Natural killer cell (primary cell): ENCODE measurements at regions not wholly inside any gene's neighbourhood (a gene's known extent, or its start where the extent isn't known, plus 50 kb on each side); places are given as distances from the start of the nearest gene placed in this dataset.

Experiments used
- ATAC-seq, 3 donors: fragments of 150-1000 bp in 2 of 3; fragments of 200-7000 bp in 1 of 3; cut with Tn5 transposase; 1 replicate in 1 of 3; 2 replicates in 2 of 3; pipeline ENCODE4 v1.10.0; 2021; ENCODE audit warnings: mild to moderate bottlenecking in 2 of 3, moderate library complexity in 2 of 3
- DNase-seq, 2 donors: peaks; one replicate each; pipeline versions ENCODE4 v3.0.0 to v3.0.0-alpha.2; 2013 to 2021; ENCODE audit warnings: mixed read lengths in 1 of 2
- H3K27ac ChIP-seq: one replicate; pipeline ENCODE4 v1.5.1; 2013; ENCODE audit warnings: mild to moderate bottlenecking, low read length
- H3K27me3 ChIP-seq: one replicate; pipeline ENCODE4 v1.6.1; 2013; ENCODE audit warnings: low read length; ENCODE audit not compliant: control insufficient read depth, insufficient read depth
- H3K36me3 ChIP-seq: one replicate; pipeline ENCODE4 v1.6.1; 2013; ENCODE audit warnings: low read length; ENCODE audit not compliant: control insufficient read depth, insufficient read depth
- H3K4me1 ChIP-seq: one replicate; pipeline ENCODE4 v1.6.1; 2013; ENCODE audit warnings: low read length; ENCODE audit not compliant: control insufficient read depth, insufficient read depth
- H3K4me3 ChIP-seq: one replicate; pipeline ENCODE4 v1.5.1; 2013; ENCODE audit warnings: low read length
- H3K9me3 ChIP-seq: one replicate; pipeline ENCODE4 v1.6.1; 2013; ENCODE audit warnings: low read length; ENCODE audit not compliant: control insufficient read depth, insufficient read depth
- H3K27ac Mint-ChIP-seq, 2 donors: one replicate each; pipeline ENCODE4 v1.8.0; 2022; ENCODE audit warnings: mild to moderate bottlenecking in 2 of 2, mixed read lengths in 2 of 2, moderate library complexity in 1 of 2
- H3K27me3 Mint-ChIP-seq, 2 donors: one replicate each; pipeline ENCODE4 v1.8.0; 2022; ENCODE audit warnings: low read depth in 2 of 2, mixed read lengths in 2 of 2
- H3K36me3 Mint-ChIP-seq: one replicate; pipeline ENCODE4 v1.8.0; 2022; ENCODE audit warnings: mixed read lengths
- H3K4me1 Mint-ChIP-seq, 2 donors: one replicate each; pipeline ENCODE4 v1.8.0; 2022; ENCODE audit warnings: mixed read lengths in 2 of 2
- H3K4me3 Mint-ChIP-seq: one replicate; pipeline ENCODE4 v1.8.0; 2022; ENCODE audit warnings: mild to moderate bottlenecking, moderate library complexity, mixed read lengths
- H3K9me3 Mint-ChIP-seq, 2 donors: one replicate each; pipeline ENCODE4 v1.8.0; 2022; ENCODE audit warnings: mixed read lengths in 2 of 2
- WGBS: methylation state at CpG from one replicate; pipeline ENCODE4 v1.1.7; 2013; ENCODE audit warnings: missing lambda C conversion rate; ENCODE audit not compliant: insufficient coverage; 5-methylcytosine and 5-hydroxymethylcytosine counted together
- intact Hi-C: fragments of 100-400 bp; cut with micrococcal nuclease; formaldehyde crosslinking; loops from one replicate; pipeline ENCODE4 v1.14.2; 2022
- TF ChIP-seq, protein P1 (sequence below): fragments of 200-600 bp; IDR thresholded peaks from one replicate; pipeline ENCODE4 v1.8.0; 2022; ENCODE audit warnings: antibody characterized with exemption

GRCh38 chr2:198695879-198696278 is 761.9 kb downstream of the SATB2 start:
- Histone ChIP-seq H3K27me3 (no peaks in the 10 kb centered on the region), H3K4me3 (no peak overlapping the region), H3K36me3 (no peaks in the 10 kb centered on the region), H3K4me1 (no peaks in the 10 kb centered on the region), H3K9me3 (no peaks in the 10 kb centered on the region), H3K27ac (no peak overlapping the region)
- intact Hi-C loops, result no loop called here
- H3K36me3 Mint-ChIP-seq, result no peaks in the 10 kb centered on the region
- ATAC-seq (no peak), DNase-seq (no peak)
- no peaks in the 10 kb centered on the region for H3K27me3 Mint-ChIP-seq
- no peak overlapping the region for H3K27ac Mint-ChIP-seq
- H3K9me3 Mint-ChIP-seq, result peaks cover 7 to 11% of the 10 kb centered on the region in 2 donors
- H3K4me3 Mint-ChIP-seq, result no peak overlapping the region
- TF ChIP-seq, protein P1, sequence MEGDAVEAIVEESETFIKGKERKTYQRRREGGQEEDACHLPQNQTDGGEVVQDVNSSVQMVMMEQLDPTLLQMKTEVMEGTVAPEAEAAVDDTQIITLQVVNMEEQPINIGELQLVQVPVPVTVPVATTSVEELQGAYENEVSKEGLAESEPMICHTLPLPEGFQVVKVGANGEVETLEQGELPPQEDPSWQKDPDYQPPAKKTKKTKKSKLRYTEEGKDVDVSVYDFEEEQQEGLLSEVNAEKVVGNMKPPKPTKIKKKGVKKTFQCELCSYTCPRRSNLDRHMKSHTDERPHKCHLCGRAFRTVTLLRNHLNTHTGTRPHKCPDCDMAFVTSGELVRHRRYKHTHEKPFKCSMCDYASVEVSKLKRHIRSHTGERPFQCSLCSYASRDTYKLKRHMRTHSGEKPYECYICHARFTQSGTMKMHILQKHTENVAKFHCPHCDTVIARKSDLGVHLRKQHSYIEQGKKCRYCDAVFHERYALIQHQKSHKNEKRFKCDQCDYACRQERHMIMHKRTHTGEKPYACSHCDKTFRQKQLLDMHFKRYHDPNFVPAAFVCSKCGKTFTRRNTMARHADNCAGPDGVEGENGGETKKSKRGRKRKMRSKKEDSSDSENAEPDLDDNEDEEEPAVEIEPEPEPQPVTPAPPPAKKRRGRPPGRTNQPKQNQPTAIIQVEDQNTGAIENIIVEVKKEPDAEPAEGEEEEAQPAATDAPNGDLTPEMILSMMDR, result no peak
- no peaks in the 10 kb centered on the region for H3K4me1 Mint-ChIP-seq

DNA sequence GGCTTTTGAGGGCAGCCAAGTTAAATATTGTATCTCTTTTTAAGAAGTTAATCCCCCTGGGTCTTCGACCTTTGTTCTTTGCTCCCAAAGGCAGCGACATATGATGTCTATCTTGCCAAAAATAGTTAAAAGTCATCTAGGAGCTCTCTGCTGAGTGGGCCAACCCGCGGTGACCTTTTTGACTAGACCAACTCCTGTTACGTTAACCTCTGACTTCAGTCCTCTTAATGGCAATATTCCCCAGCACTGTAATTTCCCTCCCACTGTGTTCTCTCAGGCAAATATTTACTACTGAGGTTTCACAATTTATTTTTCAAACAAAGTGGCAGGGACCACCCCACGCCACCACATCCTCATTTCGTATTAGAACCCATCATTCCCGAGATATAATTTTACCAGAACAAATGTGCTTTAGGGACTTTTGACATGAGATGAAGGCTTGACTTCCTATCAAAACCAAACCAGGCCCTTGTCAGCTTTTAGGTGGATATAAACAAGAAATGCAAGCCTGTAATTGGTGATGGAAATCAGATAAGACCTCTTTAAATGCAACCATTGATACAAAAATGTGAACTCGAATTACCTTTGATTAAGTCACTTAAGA is 764.7 kb downstream of the SATB2 start:
- no peak overlapping the region for H3K27ac ChIP-seq
- Mint-ChIP-seq H3K9me3 (peaks cover 4 to 9% of the 10 kb centered on the region in 2 donors), H3K36me3 (no peaks in the 10 kb centered on the region), H3K4me3 (no peak overlapping the region), H3K27me3 (no peaks in the 10 kb centered on the region), H3K4me1 (no peaks in the 10 kb centered on the region), H3K27ac (no peak overlapping the region)
- 83% methylated on average over 7 of the region's 9 CpGs for WGBS
- DNase-seq (no peak), ATAC-seq (no peak)
- no peaks in the 10 kb centered on the region for H3K27me3 ChIP-seq
- H3K36me3 ChIP-seq, result no peaks in the 10 kb centered on the region
- intact Hi-C loops, result no loop called here
- H3K4me1 ChIP-seq, result no peaks in the 10 kb centered on the region
- TF ChIP-seq, protein P1, result no peak
- no peak overlapping the region for H3K4me3 ChIP-seq
- H3K9me3 ChIP-seq, result no peaks in the 10 kb centered on the region

DNA sequence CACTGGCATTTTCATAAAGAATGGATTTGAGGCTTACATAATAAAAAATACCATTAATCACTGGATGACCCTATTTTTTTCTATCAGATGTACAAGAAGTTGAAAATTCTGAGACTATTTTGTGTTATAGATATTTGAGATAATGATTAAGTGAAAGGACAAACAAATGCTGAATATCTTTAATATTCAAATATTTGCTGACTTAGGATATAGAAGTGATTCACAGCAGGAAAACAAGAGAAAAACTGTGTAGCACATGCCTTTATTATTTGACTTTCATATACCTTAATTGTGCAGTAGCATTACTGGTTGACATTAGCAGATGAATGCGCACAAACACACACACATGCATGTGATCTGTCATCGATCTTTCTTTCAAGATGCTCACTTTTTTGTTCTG is 766.5 kb downstream of the SATB2 start:
- no peak overlapping the region for H3K27ac Mint-ChIP-seq
- H3K36me3 ChIP-seq, result no peaks in the 10 kb centered on the region
- DNase-seq, result no peak
- ATAC-seq, result no peak
- H3K4me1 ChIP-seq, result no peaks in the 10 kb centered on the region
- TF ChIP-seq, protein P1, result no peak
- no peaks in the 10 kb centered on the region for H3K27me3 ChIP-seq
- no peak overlapping the region for H3K4me3 ChIP-seq
- WGBS, result 97% methylated on average over 2 of the region's 2 CpGs
- H3K9me3 Mint-ChIP-seq, result peaks cover 13% of the 10 kb centered on the region in 2 donors
- no peaks in the 10 kb centered on the region for H3K9me3 ChIP-seq
- no peaks in the 10 kb centered on the region for H3K36me3 Mint-ChIP-seq
- no peaks in the 10 kb centered on the region for H3K27me3 Mint-ChIP-seq
- H3K4me3 Mint-ChIP-seq, result no peak overlapping the region
- intact Hi-C loops, result no loop called here
- H3K27ac ChIP-seq, result no peak overlapping the region
- no peaks in the 10 kb centered on the region for H3K4me1 Mint-ChIP-seq

GRCh38 chr2:198664321-198664720 is 793.4 kb downstream of the SATB2 start:
- no peaks in the 10 kb centered on the region for H3K27me3 ChIP-seq
- Mint-ChIP-seq H3K27me3 (no peaks in the 10 kb centered on the region), H3K36me3 (no peaks in the 10 kb centered on the region), H3K27ac (no peak overlapping the region), H3K9me3 (peaks cover 5 to 6% of the 10 kb centered on the region in 2 donors), H3K4me1 (no peaks in the 10 kb centered on the region), H3K4me3 (no peak overlapping the region)
- H3K36me3 ChIP-seq, result no peaks in the 10 kb centered on the region
- TF ChIP-seq, protein P1, result no peak
- H3K9me3 ChIP-seq, result no peaks in the 10 kb centered on the region
- intact Hi-C loops, result no loop called here
- no peak overlapping the region for H3K4me3 ChIP-seq
- WGBS, result 80% methylated on average over 2 of the region's 2 CpGs
- no peak for ATAC-seq
- no peak overlapping the region for H3K27ac ChIP-seq
- no peak for DNase-seq
- no peaks in the 10 kb centered on the region for H3K4me1 ChIP-seq
